ENCODE measurements at regions not wholly inside any gene's neighbourhood (a gene's known extent, or its start where the extent isn't known, plus 50 kb on each side); places are given as distances from the start of the nearest gene placed in this dataset.

- no peak for TF ChIP-seq EZH2 (IDR thresholded peaks at IDR 0.05; ENCODE audit: borderline replicate concordance, low read length)
- TF ChIP-seq CTCF (conservative IDR thresholded peaks at IDR 0.05 in 1 of 2, IDR thresholded peaks at IDR 0.05 in 1 of 2; ENCODE audit: extremely low read depth in 1 of 2, insufficient read depth in 1 of 2, low read depth in 1 of 2, low read length in 2 of 2): no peak
Observed at GRCh38 chr9:27770541-27770940, 197.3 kb upstream of the C9orf72 start.

All from mammary epithelial cell (primary cell).